Ovary (tissue), 3 donors: ENCODE measurements at regions not wholly inside any gene's neighbourhood (a gene's known extent, or its start where the extent isn't known, plus 50 kb on each side); places are given as distances from the start of the nearest gene placed in this dataset.

ENCODE experiments used
- CTCF ChIP-seq, 3 donors: fragments of 450-650 bp in 2 of 3; fragments of 200-600 bp in 1 of 3; IDR thresholded peaks; one replicate each; pipeline versions ENCODE4 v1.5.1 to v1.8.0; 2016 to 2022; ENCODE audit warnings: antibody characterized with exemption in 3 of 3, mild to moderate bottlenecking in 1 of 3
- EP300 ChIP-seq: sonication (generic); formaldehyde crosslinking; IDR thresholded peaks from one replicate; pipeline ENCODE4 v1.6.1; 2017; ENCODE audit warnings: antibody characterized with exemption
- POLR2A ChIP-seq: fragments of 450-650 bp; IDR thresholded peaks from one replicate; pipeline ENCODE4 v1.6.1; 2017; ENCODE audit warnings: antibody characterized with exemption, mild to moderate bottlenecking, moderate library complexity
- donor health status: DM: no; HTN: no; CAD: no.

DNA sequence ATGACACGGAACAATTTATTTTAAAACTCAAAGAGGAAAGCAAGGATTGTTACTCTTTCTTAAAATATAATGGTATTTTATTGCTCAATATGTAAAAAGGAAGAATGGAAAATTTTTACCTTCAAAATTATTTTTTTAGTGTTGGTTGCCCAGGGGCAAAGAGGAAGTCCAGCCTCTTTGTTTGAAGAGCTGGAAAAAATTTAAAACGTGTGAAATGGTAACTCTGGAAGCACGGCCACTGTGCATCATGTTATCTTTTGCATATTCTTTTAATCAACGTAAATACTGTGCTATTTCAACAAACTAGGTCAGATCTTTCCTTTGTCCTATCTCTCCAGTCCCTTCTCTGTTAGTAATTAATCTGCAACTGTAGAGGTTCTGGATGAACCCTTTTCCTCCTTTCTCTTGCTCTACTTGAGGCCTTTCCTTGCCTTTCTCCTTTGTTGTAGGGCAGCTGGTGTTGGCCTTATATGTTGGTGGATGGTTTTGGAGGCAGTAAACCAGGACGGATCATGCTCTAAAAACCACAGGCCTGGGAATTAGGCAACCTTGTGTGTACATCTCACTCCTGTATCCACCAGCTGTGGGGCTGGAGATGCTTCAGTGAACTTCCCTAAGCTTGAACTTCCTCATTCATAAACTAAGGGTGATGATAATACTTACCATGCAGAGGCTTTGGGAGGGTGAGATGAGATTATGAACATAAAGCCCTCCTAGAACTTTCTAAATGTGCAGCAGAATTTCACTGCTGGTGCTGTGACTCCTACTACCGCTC is 143.3 kb downstream of the PRL start:
- TF ChIP-seq CTCF (IDR thresholded peaks at IDR 0.05) (no peak), EP300 (no peak), POLR2A (no peak)
